Smooth muscle cell (in vitro differentiated cells): ENCODE measurements at regions not wholly inside any gene's neighbourhood (a gene's known extent, or its start where the extent isn't known, plus 50 kb on each side); places are given as distances from the start of the nearest gene placed in this dataset.

Experiments used
- DNase-seq: peaks from one replicate; lab custom pipeline; 2025; ENCODE audit not compliant: unreplicated experiment; lab: John Stamatoyannopoulos, UW
- H2AFZ ChIP-seq: fragments of 200-600 bp; sonication (generic); 2 replicates; pipeline ENCODE4 v1.6.0; 2016; ENCODE audit warnings: antibody characterized with exemption, low read depth, mild to moderate bottlenecking
- H3F3A ChIP-seq: fragments of 200-600 bp; sonication (generic); 2 replicates; pipeline ENCODE4 v1.6.0; 2017; ENCODE audit warnings: antibody characterized with exemption, low read depth
- H3K27ac ChIP-seq: fragments of 200-600 bp; sonication (generic); 2 replicates; pipeline ENCODE4 v1.5.1; 2016; ENCODE audit warnings: low read depth, mild to moderate bottlenecking
- H3K27me3 ChIP-seq: fragments of 200-600 bp; sonication (generic); 2 replicates; pipeline ENCODE4 v1.6.1; 2016; ENCODE audit warnings: low read depth, mild to moderate bottlenecking
- H3K36me3 ChIP-seq: fragments of 200-600 bp; sonication (generic); 2 replicates; pipeline ENCODE4 v1.5.1; 2016; ENCODE audit warnings: low read depth
- H3K4me1 ChIP-seq: fragments of 200-600 bp; sonication (generic); 2 replicates; pipeline ENCODE4 v1.5.1; 2016; ENCODE audit warnings: low read depth
- H3K4me2 ChIP-seq: fragments of 200-600 bp; sonication (generic); 2 replicates; pipeline ENCODE4 v1.6.0; 2016; ENCODE audit warnings: mild to moderate bottlenecking
- H3K4me3 ChIP-seq: fragments of 200-600 bp; sonication (generic); 2 replicates; pipeline ENCODE4 v1.5.1; 2016; ENCODE audit warnings: mild to moderate bottlenecking
- H3K79me2 ChIP-seq: fragments of 200-600 bp; sonication (generic); 2 replicates; pipeline ENCODE4 v1.6.0; 2016; ENCODE audit warnings: low read depth, mild to moderate bottlenecking
- H3K9ac ChIP-seq: fragments of 200-600 bp; sonication (generic); 2 replicates; pipeline ENCODE4 v1.6.0; 2016; ENCODE audit warnings: low read depth
- H3K9me3 ChIP-seq: fragments of 200-600 bp; sonication (generic); replicated peaks from 2 replicates; pipeline ENCODE4 v1.5.1; 2016; ENCODE audit warnings: low read depth
- H4K20me1 ChIP-seq: fragments of 200-600 bp; sonication (generic); 2 replicates; pipeline ENCODE4 v1.6.0; 2016; ENCODE audit warnings: low read depth
- CTCF ChIP-seq: fragments of 200-600 bp; sonication (generic); IDR thresholded peaks from 2 replicates; pipeline ENCODE4 v1.5.1; 2017; ENCODE audit warnings: borderline replicate concordance, mild to moderate bottlenecking, antibody characterized with exemption; ENCODE audit not compliant: insufficient read depth, poor library complexity, severe bottlenecking
- WGBS: methylation state at CpG from one replicate; pipeline ENCODE4 v1.1.7; 2016; ENCODE audit warnings: low lambda C conversion rate; 5-methylcytosine and 5-hydroxymethylcytosine counted together

GRCh38 chr7:41007351-41007751 is 695.5 kb downstream of the INHBA start:
- TF ChIP-seq CTCF, result no peak
- no peak overlapping the region for H3K4me3 ChIP-seq
- no peaks in the 10 kb centered on the region for H4K20me1 ChIP-seq
- H3K79me2 ChIP-seq, result no peaks in the 10 kb centered on the region
- H2AFZ ChIP-seq, result no peak overlapping the region
- peaks cover 3% of the 10 kb centered on the region for H3F3A ChIP-seq
- H3K27ac ChIP-seq, result no peak overlapping the region
- H3K36me3 ChIP-seq, result no peaks in the 10 kb centered on the region
- no peaks in the 10 kb centered on the region for H3K9me3 ChIP-seq
- no peaks in the 10 kb centered on the region for H3K4me1 ChIP-seq
- 48% methylated on average over 4 of the region's 4 CpGs for WGBS
- H3K27me3 ChIP-seq, result no peaks in the 10 kb centered on the region
- H3K4me2 ChIP-seq, result no peak overlapping the region
- no peak for DNase-seq
- H3K9ac ChIP-seq, result no peak overlapping the region

- peaks cover 3% of the 10 kb centered on the region for H3F3A ChIP-seq
- H3K79me2 ChIP-seq, result no peaks in the 10 kb centered on the region
- TF ChIP-seq CTCF, result no peak
- no peak overlapping the region for H3K4me2 ChIP-seq
- H4K20me1 ChIP-seq, result no peaks in the 10 kb centered on the region
- H3K9me3 ChIP-seq, result no peaks in the 10 kb centered on the region
- H3K9ac ChIP-seq, result no peak overlapping the region
- no peaks in the 10 kb centered on the region for H3K27me3 ChIP-seq
- H3K27ac ChIP-seq, result peak overlapping the region; percentile 45
- no peak overlapping the region for H2AFZ ChIP-seq
- no peaks in the 10 kb centered on the region for H3K36me3 ChIP-seq
- WGBS, result 93% methylated on average over 2 of the region's 2 CpGs
- no peak overlapping the region for H3K4me3 ChIP-seq
- no peaks in the 10 kb centered on the region for H3K4me1 ChIP-seq
- no peak for DNase-seq
Measured at GRCh38 chr7:41006306-41006995, 696.4 kb downstream of the INHBA start.

GRCh38 chr7:41005374-41005901 is 697.5 kb downstream of the INHBA start:
- no peak overlapping the region for H3K4me2 ChIP-seq
- H3K9ac ChIP-seq, result no peak overlapping the region
- H2AFZ ChIP-seq, result no peak overlapping the region

More at GRCh38 chr7:41005374-41005901, 697.5 kb downstream of the INHBA start:
- Histone ChIP-seq H3K27ac (peak overlapping the region; percentile 45), H3K79me2 (no peaks in the 10 kb centered on the region), H3K27me3 (no peaks in the 10 kb centered on the region), H4K20me1 (no peaks in the 10 kb centered on the region), H3K4me1 (no peaks in the 10 kb centered on the region), H3F3A (peaks cover 3% of the 10 kb centered on the region), H3K9me3 (no peaks in the 10 kb centered on the region), H3K36me3 (no peaks in the 10 kb centered on the region), H3K4me3 (no peak overlapping the region)
- TF ChIP-seq CTCF, result no peak
- WGBS, result 69% methylated on average over 2 of the region's 2 CpGs
- no peak for DNase-seq
